GM18870 (cell line): ENCODE measurements at regions not wholly inside any gene's neighbourhood (a gene's known extent, or its start where the extent isn't known, plus 50 kb on each side); places are given as distances from the start of the nearest gene placed in this dataset.

Experiments
- ATAC-seq: cut with Tn5 transposase; IDR thresholded peaks from one replicate; pipeline ENCODE4 v1.9.1; 2021; ENCODE audit warnings: moderate library complexity; ENCODE audit not compliant: unreplicated experiment

- no peak for ATAC-seq
Observed at GRCh38 chr1:98216304-98216703, 295.5 kb upstream of the DPYD start.

GRCh38 chr1:98211271-98211845 lies 290.5 kb upstream of the DPYD start:
- no peak for ATAC-seq

- ATAC-seq: no peak
Observed at GRCh38 chr1:98210563-98210962, 289.7 kb upstream of the DPYD start.

GRCh38 chr1:98210064-98210463 lies 289.2 kb upstream of the DPYD start:
- no peak for ATAC-seq

- no peak for ATAC-seq
Observed at GRCh38 chr1:98205291-98206017, 284.6 kb upstream of the DPYD start.

- ATAC-seq: no peak
Observed at GRCh38 chr1:98203466-98203865, 282.6 kb upstream of the DPYD start.

GRCh38 chr1:98201666-98202081 lies 280.8 kb upstream of the DPYD start:
- ATAC-seq: no peak

- ATAC-seq: no peak
Observed at GRCh38 chr1:98197356-98197755, 276.5 kb upstream of the DPYD start.

- no peak for ATAC-seq
Observed at GRCh38 chr1:98196012-98196411, 275.2 kb upstream of the DPYD start.

GRCh38 chr1:98188774-98189173 lies 267.9 kb upstream of the DPYD start:
- no peak for ATAC-seq

- no peak for ATAC-seq
Observed at GRCh38 chr1:98184856-98185255, 264.0 kb upstream of the DPYD start.

GRCh38 chr1:98181036-98181764 lies 260.4 kb upstream of the DPYD start:
- ATAC-seq: no peak

GRCh38 chr1:98179151-98179773 lies 258.4 kb upstream of the DPYD start:
- ATAC-seq: no peak

GRCh38 chr1:98177751-98178150 lies 256.9 kb upstream of the DPYD start:
- ATAC-seq: no peak

- no peak for ATAC-seq
Observed at GRCh38 chr1:98176936-98177335, 256.1 kb upstream of the DPYD start.

GRCh38 chr1:98176414-98176813 lies 255.6 kb upstream of the DPYD start:
- ATAC-seq: no peak

- no peak for ATAC-seq
Observed at GRCh38 chr1:98172578-98172977, 251.7 kb upstream of the DPYD start.

- ATAC-seq: no peak
Observed at GRCh38 chr1:98172022-98172421, 251.2 kb upstream of the DPYD start.

GRCh38 chr1:98164509-98164908 lies 243.7 kb upstream of the DPYD start:
- ATAC-seq: no peak

- no peak for ATAC-seq
Observed at GRCh38 chr1:98157524-98158313, 236.9 kb upstream of the DPYD start.

GRCh38 chr1:98147280-98147679 lies 226.4 kb upstream of the DPYD start:
- no peak for ATAC-seq
